Cardiac septum (tissue), 1 donor: ENCODE measurements at regions not wholly inside any gene's neighbourhood (a gene's known extent, or its start where the extent isn't known, plus 50 kb on each side); places are given as distances from the start of the nearest gene placed in this dataset.

Experiments used
- DNase-seq: peaks from one replicate; pipeline ENCODE4 v3.0.0-alpha.2; 2020; ENCODE audit warnings: low spot score
- intact Hi-C: fragments of 100-400 bp; cut with DNase I; formaldehyde crosslinking; loops from one replicate; pipeline ENCODE4 v1.14.0; 2022
- donor health status: DM: no; HTN: no; CAD: no.

DNA sequence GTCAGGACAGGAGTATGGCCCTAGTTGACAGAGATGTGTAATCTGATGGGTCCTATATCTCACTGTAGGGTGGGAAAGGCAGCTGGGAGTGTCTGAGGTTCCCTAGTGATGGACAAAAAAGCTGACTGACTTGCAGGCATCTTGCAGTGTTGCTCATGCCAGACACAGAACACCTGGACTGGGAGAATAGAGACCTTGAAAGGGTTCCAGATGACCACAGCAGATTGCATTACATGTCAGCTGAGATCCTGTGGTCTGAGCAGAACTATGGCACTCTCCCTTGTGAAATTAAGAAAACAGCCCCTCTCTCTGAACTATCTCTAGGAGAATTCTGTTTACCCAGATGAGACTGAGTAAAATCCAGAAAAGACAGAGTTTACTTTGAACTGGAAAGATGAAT lies 212.6 kb upstream of the MAN1A1 start:
- DNase-seq, result no peak
- intact Hi-C loops, result no loop called here

DNA sequence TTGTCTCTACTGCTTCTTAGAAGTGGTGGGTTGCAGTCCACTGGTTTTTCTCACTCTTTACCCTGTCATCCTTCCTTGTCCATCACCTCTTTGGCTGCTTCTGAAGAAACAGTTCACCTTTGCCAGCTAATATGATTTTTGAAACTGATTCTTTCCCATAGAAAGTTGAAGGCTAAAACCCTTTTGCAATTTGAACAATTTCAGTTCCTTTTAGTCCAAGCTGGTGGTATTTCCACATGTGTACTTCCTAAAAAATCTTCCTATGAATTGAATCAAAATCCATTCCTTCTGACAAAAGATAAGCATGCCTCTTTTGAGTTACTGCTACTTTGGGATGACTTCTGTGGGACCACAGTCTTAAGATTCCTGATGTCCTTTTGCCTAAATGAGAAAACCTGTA lies 210.0 kb upstream of the MAN1A1 start:
- DNase-seq, result no peak
- intact Hi-C loops, result no loop called here

DNA sequence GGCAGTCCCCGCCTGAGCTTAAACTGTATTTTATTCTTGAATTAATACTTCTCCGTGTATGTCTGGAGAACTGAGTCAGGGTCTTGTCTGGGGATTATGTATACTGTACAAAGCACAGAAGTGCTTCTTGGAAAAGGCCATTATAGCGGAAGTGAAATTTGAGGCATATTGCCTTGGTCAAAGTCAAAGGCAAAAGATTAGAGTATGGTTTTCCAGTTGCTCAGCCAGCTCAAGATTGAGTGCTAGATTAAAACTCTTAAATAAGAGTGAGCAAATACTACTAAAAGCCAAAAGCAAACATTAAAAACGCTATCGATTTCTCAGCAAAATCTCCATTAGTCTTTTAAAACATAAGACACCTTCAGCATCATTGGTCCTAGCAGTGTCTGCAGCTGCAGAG lies 207.7 kb upstream of the MAN1A1 start:
- DNase-seq, result no peak
- intact Hi-C loops, result no loop called here

DNA sequence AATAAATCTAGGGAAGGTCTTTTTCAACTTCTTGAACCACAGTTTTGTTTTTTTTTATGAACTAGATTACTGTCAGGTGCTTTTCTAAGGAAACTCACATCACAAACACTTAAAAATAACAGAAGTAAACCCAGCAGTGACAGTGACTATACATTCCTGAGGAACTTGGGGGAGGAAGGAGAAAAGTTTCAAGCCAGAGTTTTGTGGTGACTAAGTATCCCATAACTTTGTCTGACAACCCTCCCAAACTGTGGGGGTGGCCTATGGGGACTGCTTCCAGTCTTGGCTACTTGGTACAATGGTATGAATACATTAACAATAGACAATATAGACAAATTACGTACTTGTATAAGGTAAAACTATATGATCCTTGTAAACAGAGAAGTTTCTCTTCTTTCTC lies 202.5 kb upstream of the MAN1A1 start:
- intact Hi-C loops, result no loop called here
- no peak for DNase-seq

DNA sequence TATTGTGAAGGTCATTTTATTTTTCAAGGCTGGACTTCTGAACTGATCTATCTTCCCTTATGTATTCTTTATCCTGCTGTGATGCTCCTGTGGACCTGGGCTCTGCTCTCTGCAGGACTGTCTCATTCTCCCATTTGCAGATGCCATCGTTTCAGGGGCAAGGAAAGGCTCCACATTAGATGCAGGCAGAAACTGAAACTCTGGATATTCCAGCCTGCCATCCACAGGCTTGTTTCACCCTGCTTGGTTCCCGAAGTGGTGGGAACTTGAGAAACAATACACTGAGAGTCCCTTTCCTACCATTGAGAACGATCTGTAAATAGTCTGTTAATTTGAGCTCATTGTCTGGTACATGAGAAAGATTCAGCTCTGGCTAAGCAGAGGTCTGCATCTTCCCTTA lies 197.5 kb upstream of the MAN1A1 start:
- no peak for DNase-seq
- intact Hi-C loops, result no loop called here

DNA sequence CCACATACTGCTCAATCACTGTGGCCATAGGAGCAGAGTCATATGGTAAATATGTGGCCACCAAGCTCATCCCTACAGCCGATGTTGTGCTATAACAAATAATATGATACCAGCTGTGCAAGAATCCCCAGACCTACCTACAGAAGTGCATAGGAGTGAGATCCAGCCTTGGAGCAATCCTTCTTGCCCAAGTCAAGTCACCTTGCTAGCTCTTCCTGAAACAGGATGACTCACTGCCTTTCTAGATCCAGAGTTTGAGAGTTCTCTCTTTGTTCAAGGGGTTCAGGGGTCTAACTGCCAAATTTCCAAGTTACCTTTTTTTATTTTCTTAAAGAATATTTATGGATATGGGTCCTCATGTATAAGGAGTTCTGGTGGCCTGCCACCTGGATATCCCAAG lies 195.7 kb upstream of the MAN1A1 start:
- DNase-seq, result no peak
- intact Hi-C loops, result no loop called here

DNA sequence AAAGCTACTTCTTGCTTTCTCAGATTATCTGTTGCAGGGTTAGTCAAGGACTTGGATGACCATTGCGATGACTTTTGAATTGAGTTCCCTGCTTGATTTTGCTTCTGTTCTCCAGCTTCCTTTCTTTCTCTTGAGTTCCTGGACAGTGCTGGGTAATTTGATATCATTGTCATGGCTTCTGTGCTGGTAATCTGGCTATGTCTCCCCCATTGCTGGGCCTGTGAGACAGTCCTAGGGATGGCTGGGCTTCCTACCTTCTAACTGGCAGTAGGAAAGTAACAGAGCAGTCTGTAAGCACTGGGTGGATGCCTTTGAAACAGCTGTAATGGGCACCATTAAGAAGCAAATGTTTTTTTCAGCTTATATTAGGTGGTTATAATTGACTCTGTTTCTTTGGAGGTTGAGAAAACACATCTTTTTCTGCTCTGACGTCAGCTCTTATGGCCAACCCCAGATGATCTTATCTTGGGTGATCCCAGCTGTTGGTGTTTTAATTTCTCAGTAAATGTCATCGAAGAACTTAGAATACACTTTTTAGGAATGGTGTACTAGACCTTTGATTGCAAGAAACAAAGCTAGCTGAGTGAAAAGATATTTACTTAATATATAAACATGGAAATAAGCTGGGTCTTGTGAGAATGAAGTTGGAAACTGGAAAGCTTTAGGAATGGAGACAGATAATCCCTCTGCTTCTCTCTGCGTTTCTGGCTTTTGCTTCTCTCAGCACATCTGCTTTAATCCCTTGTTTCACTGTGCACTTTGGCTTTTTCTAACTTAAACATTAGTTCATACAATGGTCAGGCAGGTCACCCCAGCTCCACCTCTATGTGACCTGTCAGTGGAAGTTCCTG lies 195.0 kb upstream of the MAN1A1 start:
- no peak for DNase-seq
- intact Hi-C loops, result no loop called here

DNA sequence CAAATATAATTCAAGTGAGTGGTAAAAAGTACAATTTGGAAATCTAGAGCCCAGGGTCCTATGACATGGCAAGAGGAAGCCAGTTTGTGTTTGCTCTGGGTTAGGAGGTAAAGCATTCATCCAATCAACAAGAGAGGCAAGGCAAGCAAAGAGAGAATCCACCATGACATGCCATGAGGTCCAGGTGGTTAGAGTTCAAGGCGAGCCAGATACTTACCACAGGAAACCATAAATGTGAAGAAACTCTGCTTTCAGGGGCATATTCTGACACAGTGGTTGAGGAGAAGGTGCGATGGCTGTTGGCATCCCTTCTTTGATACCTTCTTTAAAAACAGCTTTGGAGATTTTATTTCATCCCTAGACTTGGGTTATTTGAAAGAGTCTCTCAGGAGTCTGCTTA lies 193.8 kb upstream of the MAN1A1 start:
- no peak for DNase-seq
- intact Hi-C loops, result no loop called here

DNA sequence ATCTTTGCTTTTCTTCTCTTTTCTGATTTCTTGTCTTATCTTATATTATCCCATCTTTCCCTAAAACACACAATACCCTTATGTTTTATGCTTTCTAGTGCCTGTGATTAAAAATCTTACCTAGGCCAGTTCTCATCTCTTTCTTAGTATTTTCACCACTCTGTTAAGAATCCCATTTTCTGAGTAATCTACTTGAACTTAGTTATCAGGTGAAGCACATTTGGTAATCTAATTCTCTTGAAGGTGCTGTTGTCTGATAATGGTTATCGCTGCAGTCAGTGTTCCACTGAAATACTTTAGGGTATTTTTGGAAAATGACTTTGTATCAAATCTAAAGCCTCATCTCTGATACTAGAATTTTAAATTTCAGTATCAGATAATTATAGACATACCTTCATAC lies 192.5 kb upstream of the MAN1A1 start:
- intact Hi-C loops, result no loop called here
- no peak for DNase-seq

DNA sequence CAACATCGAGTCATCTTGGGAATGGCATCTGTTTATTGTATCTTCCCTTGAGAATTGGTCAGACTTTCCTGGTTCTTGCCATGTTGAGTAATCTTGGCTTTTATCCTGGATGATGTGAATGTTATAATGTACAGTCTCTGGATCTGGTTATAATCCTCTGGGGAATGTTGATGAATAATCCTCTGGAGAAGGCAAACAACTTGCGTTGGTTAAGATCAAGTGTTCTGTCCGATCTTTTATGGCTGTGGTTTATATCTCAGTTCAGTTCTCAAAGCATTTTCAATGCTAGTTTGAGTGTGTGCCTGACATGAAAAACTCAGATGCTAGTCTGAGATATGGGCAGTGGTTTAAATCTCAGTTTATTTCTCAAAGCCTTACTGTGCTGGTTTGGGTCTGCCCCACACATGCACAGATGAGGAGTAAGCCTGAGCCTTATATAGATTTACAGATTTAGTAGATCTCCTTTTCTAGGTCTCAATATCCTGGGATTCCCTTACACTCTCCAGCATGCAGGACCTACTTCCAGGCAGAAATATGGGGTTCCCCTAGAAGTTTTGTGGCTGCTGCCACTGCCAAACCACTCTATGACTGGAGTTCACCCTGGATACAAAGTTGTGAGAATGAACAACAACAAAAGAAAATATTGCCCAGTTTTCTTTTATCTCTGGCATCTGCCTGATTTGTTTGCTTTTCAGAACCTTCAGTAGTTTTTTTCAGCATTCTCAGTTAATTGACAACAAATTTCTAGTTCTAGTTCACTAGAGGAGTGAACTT lies 191.8 kb upstream of the MAN1A1 start:
- intact Hi-C loops, result no loop called here
- no peak for DNase-seq

DNA sequence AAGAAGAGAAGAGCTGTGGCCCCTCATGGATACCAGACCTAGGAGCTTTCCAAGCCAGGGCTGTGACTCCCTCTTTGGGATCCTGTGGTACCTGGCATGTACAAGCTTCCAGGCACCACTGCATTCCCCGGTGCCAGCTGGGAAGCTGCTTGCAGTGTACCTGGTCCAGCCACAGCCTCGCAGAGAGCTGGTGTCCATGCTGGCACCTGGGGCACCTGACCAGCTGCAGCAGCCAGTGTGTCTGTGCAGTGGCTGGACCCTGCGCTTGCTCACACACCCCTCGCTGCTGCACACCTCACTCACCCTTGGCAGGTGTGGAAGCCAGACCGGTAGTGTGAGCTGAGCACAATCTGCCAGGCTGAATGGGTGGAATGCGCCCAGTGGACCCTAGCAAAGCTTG lies 190.9 kb upstream of the MAN1A1 start:
- no peak for DNase-seq
- intact Hi-C loops, result no loop called here

DNA sequence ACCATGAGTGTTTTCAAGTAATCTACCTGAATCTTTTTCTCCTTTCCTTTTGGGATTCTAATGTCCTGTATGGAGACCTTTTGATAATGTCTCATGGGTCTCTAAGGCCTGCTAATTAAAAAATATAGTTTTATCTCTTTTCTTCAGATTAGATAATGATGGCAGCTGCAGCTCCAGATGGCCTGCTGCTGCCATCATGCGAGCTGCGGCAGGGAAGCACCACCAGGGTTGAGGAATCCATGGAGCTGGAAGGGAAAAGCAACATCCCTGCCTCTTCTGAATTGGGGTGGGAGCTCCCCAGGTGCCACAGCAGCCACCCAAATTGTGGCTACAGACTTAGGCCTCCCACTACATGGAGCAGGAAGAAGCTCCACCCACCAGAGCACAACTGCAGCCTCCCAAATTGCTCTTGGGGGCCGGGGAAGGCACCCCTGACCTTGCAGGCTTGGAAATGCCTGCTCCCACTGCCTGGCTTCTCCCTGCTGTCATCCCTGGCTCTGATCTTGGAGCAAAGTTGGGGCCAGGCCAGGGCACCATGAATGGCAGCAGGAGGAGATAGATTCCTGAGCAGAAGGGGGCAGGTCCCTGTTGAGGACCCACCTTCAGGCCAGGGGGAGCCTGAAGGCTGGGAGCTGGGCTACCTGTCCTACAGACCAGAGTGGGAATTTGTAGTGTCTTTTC lies 189.6 kb upstream of the MAN1A1 start:
- DNase-seq, result no peak
- intact Hi-C loops, result no loop called here

DNA sequence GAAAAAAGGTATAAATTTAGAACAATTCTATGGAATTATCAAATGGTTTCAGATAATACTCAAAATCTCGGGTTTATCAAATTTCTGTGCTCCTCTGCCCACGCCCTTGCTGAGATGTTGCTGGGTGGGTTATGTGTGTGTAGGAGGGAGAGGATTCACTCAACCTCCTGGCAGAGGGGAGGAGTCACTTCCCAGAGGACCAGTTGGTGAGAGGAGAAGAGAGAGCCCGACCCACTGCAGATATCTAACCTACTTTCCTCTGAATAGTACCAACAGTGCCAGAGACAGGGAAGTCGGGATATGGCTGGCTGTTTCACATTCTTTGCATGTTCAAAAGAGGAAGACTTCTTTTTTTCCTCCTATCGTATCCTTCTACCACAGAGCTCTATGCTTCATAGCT lies 187.1 kb upstream of the MAN1A1 start:
- no peak for DNase-seq
- intact Hi-C loops, result no loop called here

DNA sequence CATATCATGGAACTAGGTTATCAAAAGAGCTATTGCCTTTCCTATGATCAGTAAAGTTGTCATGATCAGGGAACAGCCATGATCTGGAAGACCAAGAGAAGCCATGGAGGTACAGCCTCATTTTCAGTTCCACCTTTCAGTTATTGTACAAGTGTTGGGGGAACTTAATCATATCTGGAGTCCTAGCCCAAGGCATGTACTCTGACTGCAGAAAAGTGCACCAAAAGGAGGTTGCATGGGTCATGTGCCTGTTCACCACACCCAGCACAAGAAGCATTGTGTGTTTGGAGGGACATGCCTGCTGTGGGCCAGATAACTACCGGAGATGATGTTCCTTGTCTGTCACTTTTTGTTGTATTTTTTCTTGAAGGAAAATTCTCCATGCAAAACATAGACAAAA lies 185.8 kb upstream of the MAN1A1 start:
- no peak for DNase-seq
- intact Hi-C loops, result no loop called here

DNA sequence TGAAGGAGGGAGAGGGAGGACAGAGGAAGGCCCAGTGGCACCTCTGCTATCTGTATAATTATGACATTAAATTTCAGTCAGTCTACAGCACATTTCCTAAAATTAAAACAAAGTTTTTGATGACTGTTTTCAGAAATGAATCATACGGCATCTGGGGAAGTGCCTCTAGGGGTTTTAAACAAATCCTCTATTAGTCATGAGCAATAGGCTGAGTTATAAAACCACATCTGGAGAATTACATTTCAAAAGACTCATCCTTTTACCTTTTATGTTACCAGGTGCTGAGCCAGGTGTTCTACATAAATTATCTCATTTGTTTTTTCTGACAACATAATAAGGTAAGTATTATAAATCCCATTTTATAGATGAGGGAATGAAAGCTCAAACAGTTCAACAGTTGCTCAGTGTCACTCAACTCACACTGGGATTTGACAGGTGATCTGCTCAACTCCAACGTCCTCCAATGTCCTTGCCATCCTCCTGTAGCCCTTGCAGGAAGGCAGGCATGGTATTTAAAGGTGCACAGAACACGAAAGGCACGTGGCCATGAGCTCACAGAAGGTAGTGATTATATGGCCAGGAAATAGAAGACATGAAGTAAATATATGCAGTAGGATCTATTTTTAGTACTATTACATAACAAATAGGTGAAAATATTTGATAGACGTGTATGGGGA lies 184.2 kb upstream of the MAN1A1 start:
- no peak for DNase-seq
- intact Hi-C loops, result no loop called here

DNA sequence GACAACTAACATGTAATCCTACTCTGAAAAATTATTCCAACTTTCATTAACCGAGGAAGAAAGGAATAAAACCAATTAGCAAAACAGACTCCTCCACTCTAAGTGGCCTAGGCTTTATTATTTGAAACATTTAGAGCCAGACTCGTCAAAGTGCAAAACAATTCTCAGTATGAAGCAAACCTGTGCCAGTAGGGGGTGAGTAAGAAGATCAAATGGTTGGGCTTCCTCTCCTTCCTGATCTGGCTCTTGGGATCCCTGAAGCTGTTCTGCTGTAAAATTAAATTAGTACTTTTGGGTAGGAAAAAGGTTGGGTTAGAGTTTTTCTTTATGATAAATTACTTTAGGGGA lies 177.6 kb upstream of the MAN1A1 start:
- intact Hi-C loops, result no loop called here
- DNase-seq, result no peak

DNA sequence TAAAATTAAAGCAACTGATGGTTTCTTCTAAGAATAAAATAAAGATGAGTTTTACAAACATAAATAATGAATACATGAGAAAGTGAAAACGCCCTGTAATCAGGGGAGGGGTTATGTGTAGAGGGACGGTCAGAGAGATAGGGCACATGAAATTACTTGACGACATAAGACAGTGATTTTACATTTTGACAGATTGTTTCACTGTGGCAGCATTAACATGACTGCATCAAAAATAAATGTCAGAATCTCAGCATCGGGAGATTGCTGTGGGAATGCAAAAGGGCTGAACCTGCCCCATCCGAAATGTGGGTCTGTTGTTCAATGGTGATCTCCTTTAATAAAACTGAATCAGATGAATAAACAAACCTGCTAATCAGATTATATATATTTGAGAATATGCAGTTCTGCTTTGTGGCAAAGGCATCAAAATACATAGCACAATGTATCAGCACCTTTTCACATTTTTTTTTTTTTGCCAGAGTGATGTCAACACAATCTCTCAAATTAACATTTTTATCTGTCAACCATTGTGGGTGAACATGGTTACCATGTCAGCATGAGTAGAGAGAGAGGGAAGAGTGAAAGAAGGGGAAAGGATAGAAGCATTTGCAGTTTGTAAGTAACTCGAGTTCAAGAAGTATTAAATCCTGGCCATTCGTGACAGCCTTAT lies 177.1 kb upstream of the MAN1A1 start:
- DNase-seq, result no peak
- intact Hi-C loops, result no loop called here

DNA sequence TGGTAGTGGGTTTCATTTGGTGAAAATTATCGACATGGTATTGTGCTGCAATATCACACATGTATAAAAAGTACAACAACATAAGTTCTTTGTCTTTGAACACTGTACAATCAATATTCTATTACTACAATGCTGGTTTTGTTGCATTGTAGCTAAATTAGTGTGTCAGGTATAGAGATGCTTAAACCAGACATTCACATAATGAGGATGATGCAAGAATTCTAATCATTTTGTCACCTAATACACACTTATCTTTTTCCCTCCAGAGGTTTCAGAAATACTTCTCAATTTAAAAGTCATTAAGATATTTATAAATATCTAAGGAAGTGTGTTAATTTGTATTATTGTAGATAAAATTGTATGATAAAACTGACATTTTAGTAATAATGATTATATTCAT lies 174.8 kb upstream of the MAN1A1 start:
- DNase-seq, result no peak
- intact Hi-C loops, result no loop called here

DNA sequence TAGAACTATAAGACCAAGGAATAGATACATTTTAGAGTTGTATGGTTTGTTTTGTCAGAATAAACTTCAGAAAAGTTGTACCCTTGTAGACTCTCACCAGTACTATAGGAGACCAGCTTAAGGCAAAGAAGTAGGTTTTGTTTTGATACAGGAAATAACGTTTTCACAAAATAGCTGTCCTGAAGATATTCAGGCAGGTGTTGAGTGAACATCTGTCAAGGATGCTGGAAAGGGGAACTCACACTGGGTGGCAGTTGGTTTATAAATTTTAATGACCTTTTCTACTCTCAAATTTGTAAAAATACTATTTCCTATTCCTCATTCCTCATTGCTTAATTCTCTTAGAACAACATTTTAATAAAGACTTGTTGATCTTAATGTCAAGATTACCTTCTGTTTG lies 174.0 kb upstream of the MAN1A1 start:
- DNase-seq, result no peak
- intact Hi-C loops, result no loop called here

DNA sequence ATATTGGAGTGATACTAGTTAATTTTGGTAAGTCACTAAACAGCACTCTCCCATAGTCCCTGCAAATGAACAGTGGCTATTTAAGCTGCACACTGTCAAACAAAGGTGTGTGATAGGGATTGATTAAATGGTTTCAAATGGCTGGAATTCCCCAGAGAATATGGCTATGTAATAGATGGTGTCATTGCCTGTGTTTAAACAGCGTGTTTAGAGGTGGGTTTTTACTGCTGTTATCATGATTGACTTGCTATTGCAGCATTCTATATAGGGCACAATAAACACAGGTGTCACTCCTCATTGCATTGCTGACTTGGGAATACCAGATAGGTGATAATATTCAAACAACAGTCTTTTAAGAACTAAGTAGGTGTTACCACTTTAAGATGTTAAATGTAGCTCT lies 171.7 kb upstream of the MAN1A1 start:
- DNase-seq, result no peak
- intact Hi-C loops, result no loop called here
